GM23338 (cell line): ENCODE measurements at regions not wholly inside any gene's neighbourhood (a gene's known extent, or its start where the extent isn't known, plus 50 kb on each side); places are given as distances from the start of the nearest gene placed in this dataset.
A peak's percentile ranks its signal among the peaks of the same experiment; 100 is the strongest.

Experiments
- ATAC-seq: fragments of 200-7000 bp; cut with Tn5 transposase; 3 replicates; pipeline ENCODE4 v1.9.1; 2020
- DNase-seq: peaks from one replicate; pipeline ENCODE4 v3.0.0-alpha.2; 2015; ENCODE audit warnings: low spot score
- H2AFZ ChIP-seq: fragments of 200-600 bp; sonication (generic); 2 replicates; pipeline ENCODE4 v1.8.0; 2016; ENCODE audit warnings: antibody characterized with exemption, mild to moderate bottlenecking, moderate library complexity
- H3F3A ChIP-seq: fragments of 200-600 bp; sonication (generic); replicated peaks from 2 replicates; pipeline ENCODE4 v1.8.0; 2017; ENCODE audit warnings: antibody characterized with exemption, mixed run types, low read depth
- H3K27ac ChIP-seq: fragments of 200-600 bp; sonication (generic); 2 replicates; pipeline ENCODE4 v1.6.1; 2016; ENCODE audit warnings: low read depth
- H3K27me3 ChIP-seq: fragments of 200-600 bp; sonication (generic); 2 replicates; pipeline ENCODE4 v1.8.0; 2016; ENCODE audit warnings: mild to moderate bottlenecking, mixed run types, moderate library complexity; ENCODE audit not compliant: insufficient read depth
- H3K36me3 ChIP-seq: fragments of 200-600 bp; sonication (generic); 2 replicates; pipeline ENCODE4 v1.8.0; 2016; ENCODE audit warnings: mild to moderate bottlenecking; ENCODE audit not compliant: insufficient read depth
- H3K4me1 ChIP-seq: fragments of 200-600 bp; sonication (generic); 2 replicates; pipeline ENCODE4 v1.8.0; 2016; ENCODE audit warnings: mild to moderate bottlenecking, moderate library complexity; ENCODE audit not compliant: insufficient read depth
- H3K4me2 ChIP-seq: fragments of 200-600 bp; sonication (generic); 2 replicates; pipeline ENCODE4 v1.7.1; 2017; ENCODE audit warnings: mixed run types
- H3K4me3 ChIP-seq: fragments of 200-600 bp; sonication (generic); 2 replicates; pipeline ENCODE4 v1.6.1; 2016; ENCODE audit warnings: mixed run types
- H3K79me2 ChIP-seq: fragments of 200-600 bp; sonication (generic); replicated peaks from 2 replicates; pipeline ENCODE4 v1.8.0; 2017; ENCODE audit warnings: mild to moderate bottlenecking; ENCODE audit not compliant: insufficient read depth
- H3K9me2 ChIP-seq: fragments of 200-600 bp; sonication (generic); 2 replicates; pipeline ENCODE4 v1.8.0; 2017; ENCODE audit not compliant: insufficient read depth
- H4K20me1 ChIP-seq: fragments of 200-600 bp; sonication (generic); replicated peaks from 2 replicates; pipeline ENCODE4 v1.8.0; 2017; ENCODE audit warnings: mild to moderate bottlenecking; ENCODE audit not compliant: insufficient read depth
- H3K27ac Mint-ChIP-seq: 2 replicates; pipeline ENCODE4 v1.8.0; 2020; ENCODE audit warnings: inconsistent platforms, mild to moderate bottlenecking, moderate library complexity, mixed read lengths
- H3K27me3 Mint-ChIP-seq: 3 replicates; pipeline ENCODE4 v1.8.0; 2022; ENCODE audit warnings: low read depth, mild to moderate bottlenecking, moderate library complexity, mixed read lengths, inconsistent platforms; ENCODE audit not compliant: insufficient read depth, poor library complexity
- H3K36me3 Mint-ChIP-seq: 3 replicates; pipeline ENCODE4 v1.8.0; 2021; ENCODE audit warnings: low read depth, mild to moderate bottlenecking, inconsistent platforms, moderate library complexity, mixed read lengths
- H3K4me1 Mint-ChIP-seq: 3 replicates; pipeline ENCODE4 v1.8.0; 2020; ENCODE audit warnings: mild to moderate bottlenecking, inconsistent platforms, mixed read lengths
- H3K4me3 Mint-ChIP-seq: 3 replicates; pipeline ENCODE4 v1.8.0; 2021; ENCODE audit warnings: moderate library complexity, mild to moderate bottlenecking, inconsistent platforms, mixed read lengths
- H3K9me3 Mint-ChIP-seq: 3 replicates; pipeline ENCODE4 v1.8.0; 2020; ENCODE audit warnings: moderate library complexity, mild to moderate bottlenecking, inconsistent platforms, mixed read lengths
- CREB1 ChIP-seq: fragments of 250-450 bp; sonication (Bioruptor Pico); IDR thresholded peaks from 2 replicates; pipeline ENCODE4 v1.5.0; 2020; ENCODE audit warnings: low read depth, mild to moderate bottlenecking, moderate library complexity
- CTCF ChIP-seq, 2 experiments: fragments of 200-600 bp in 1 of 2; sonication (generic) in 1 of 2; conservative IDR thresholded peaks; 2 replicates each; pipeline versions ENCODE4 v1.5.1 to v1.6.1; 2016 to 2017; ENCODE audit warnings: antibody characterized with exemption in 2 of 2, low read depth in 2 of 2, mild to moderate bottlenecking in 2 of 2, moderate library complexity in 1 of 2
- ETS1 ChIP-seq: IDR thresholded peaks from 2 replicates; pipeline ENCODE4 v1.6.1; 2016; ENCODE audit warnings: antibody characterized with exemption
- EZH2 ChIP-seq: fragments of 200-600 bp; sonication (generic); IDR thresholded peaks from one replicate; pipeline ENCODE4 v1.8.0; 2017; ENCODE audit warnings: antibody characterized with exemption, mild to moderate bottlenecking, low read depth; ENCODE audit not compliant: unreplicated experiment
- EZH2phosphoT487 ChIP-seq: fragments of 200-600 bp; sonication (generic); IDR thresholded peaks from one replicate; pipeline ENCODE4 v1.8.1; 2018; ENCODE audit warnings: antibody characterized with exemption; ENCODE audit not compliant: unreplicated experiment
- JUNB ChIP-seq: IDR thresholded peaks from one replicate; pipeline ENCODE4 v1.6.1; 2016; ENCODE audit warnings: antibody characterized with exemption; ENCODE audit not compliant: unreplicated experiment
- NANOG ChIP-seq: IDR thresholded peaks from 2 replicates; pipeline ENCODE4 v1.6.1; 2016; ENCODE audit warnings: antibody characterized with exemption, borderline replicate concordance
- POLR2AphosphoS5 ChIP-seq: IDR thresholded peaks from 2 replicates; pipeline ENCODE4 v1.6.1; 2016; ENCODE audit warnings: antibody characterized with exemption, low read depth
- REST ChIP-seq: IDR thresholded peaks from one replicate; pipeline ENCODE4 v1.6.1; 2018; ENCODE audit warnings: antibody characterized with exemption; ENCODE audit not compliant: unreplicated experiment
- ZNF114 ChIP-seq: fragments of 250-450 bp; sonication (Bioruptor Pico); IDR thresholded peaks from 2 replicates; pipeline ENCODE4 v1.5.0; 2020; ENCODE audit warnings: mild to moderate bottlenecking, moderate library complexity
- ZNF331 ChIP-seq: fragments of 250-450 bp; sonication (Bioruptor Pico); IDR thresholded peaks from 2 replicates; pipeline ENCODE4 v1.5.0; 2020; ENCODE audit warnings: low read depth, mild to moderate bottlenecking, moderate library complexity

GRCh38 chr5:83785176-83785668, 64.6 kb upstream of the HAPLN1 start:
- no peak for ATAC-seq
- H3K79me2 ChIP-seq, result no peaks in the 10 kb centered on the region
- H3K27me3 Mint-ChIP-seq, result no peaks in the 10 kb centered on the region
- no peaks in the 10 kb centered on the region for H3K9me3 Mint-ChIP-seq
- no peak overlapping the region for H3K27ac ChIP-seq
- TF ChIP-seq ZNF331 (CRISPR knock-in tag), result no peak
- TF ChIP-seq EZH2, result no peak
- no peak for TF ChIP-seq ETS1
- no peak for TF ChIP-seq CTCF (conservative IDR thresholded peaks at IDR 0.05; ENCODE audit: low read depth in 2 of 2)
- no peak for TF ChIP-seq JUNB
- no peak for TF ChIP-seq POLR2AphosphoS5
- TF ChIP-seq NANOG, result no peak
- TF ChIP-seq CREB1, result no peak
- no peak for TF ChIP-seq ZNF114
- TF ChIP-seq EZH2phosphoT487, result no peak
- no peak for TF ChIP-seq REST
- no peak overlapping the region for H3K27ac Mint-ChIP-seq
- H3F3A ChIP-seq, result no peaks in the 10 kb centered on the region
- no peaks in the 10 kb centered on the region for H3K36me3 ChIP-seq
- H4K20me1 ChIP-seq, result no peaks in the 10 kb centered on the region
- H3K4me3 Mint-ChIP-seq, result no peak overlapping the region
- no peaks in the 10 kb centered on the region for H3K4me1 Mint-ChIP-seq
- H3K4me2 ChIP-seq, result no peak overlapping the region
- H3K4me1 ChIP-seq, result no peaks in the 10 kb centered on the region
- H3K27me3 ChIP-seq, result no peaks in the 10 kb centered on the region
- DNase-seq, result no peak
- H3K4me3 ChIP-seq, result no peak overlapping the region
- H3K36me3 Mint-ChIP-seq, result no peaks in the 10 kb centered on the region
- H3K9me2 ChIP-seq, result no peaks in the 10 kb centered on the region
- peak overlapping the region; percentile 61; the same call in 1 of the 2 replicates for H2AFZ ChIP-seq
